HepG2 (cell line): ENCODE measurements at regions not wholly inside any gene's neighbourhood (a gene's known extent, or its start where the extent isn't known, plus 50 kb on each side); places are given as distances from the start of the nearest gene placed in this dataset.
"Not testable (repeated sequence)": the region's sequence is repeated elsewhere in the genome, so short reads cannot be mapped to it uniquely, and the experiment has no call there.

Source experiments
- ZNF670 ChIP-seq: sonication (generic); formaldehyde crosslinking; IDR thresholded peaks from 2 replicates; pipeline ENCODE4 v1.8.0; 2022; ENCODE audit warnings: mild to moderate bottlenecking, missing genetic modification reagents, borderline replicate concordance
- TF ChIP-seq, protein P1 (sequence below): sonication (generic); formaldehyde crosslinking; IDR thresholded peaks from 2 replicates; pipeline ENCODE4 v1.4.0; 2020; ENCODE audit warnings: missing genetic modification reagents, low read depth, mild to moderate bottlenecking, borderline replicate concordance

DNA sequence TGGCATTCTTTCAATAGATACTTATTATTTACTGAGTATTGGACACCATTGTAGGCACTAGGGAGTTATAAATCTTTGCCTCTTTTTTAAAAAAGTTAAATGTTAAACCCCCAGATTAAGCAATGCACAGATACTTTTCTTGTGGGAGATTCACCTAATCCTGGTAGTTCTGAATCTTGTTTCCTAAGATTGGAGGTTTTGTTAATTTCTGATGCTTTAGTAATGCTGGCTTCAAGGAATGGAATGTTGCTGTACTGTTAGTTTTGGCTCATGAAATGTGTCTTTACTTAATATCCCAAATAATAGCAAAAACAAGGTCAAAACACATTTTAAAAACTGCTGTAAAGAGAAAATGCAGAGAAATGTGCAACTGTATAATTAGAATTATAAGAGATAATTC lies 200.8 kb downstream of the CCDC74A start:
- TF ChIP-seq ZNF670 (CRISPR knock-in tag), result not testable (repeated sequence)
- TF ChIP-seq, protein P1, sequence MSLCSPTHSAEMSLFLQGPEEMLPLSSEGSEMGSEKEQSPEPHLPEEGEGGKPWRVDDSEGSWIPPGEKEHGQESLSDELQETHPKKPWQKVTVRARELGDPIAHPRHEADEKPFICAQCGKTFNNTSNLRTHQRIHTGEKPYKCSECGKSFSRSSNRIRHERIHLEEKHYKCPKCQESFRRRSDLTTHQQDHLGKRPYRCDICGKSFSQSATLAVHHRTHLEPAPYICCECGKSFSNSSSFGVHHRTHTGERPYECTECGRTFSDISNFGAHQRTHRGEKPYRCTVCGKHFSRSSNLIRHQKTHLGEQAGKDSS (CRISPR knock-in tag), result not testable (repeated sequence)
